ENCODE measurements at regions not wholly inside any gene's neighbourhood (a gene's known extent, or its start where the extent isn't known, plus 50 kb on each side); places are given as distances from the start of the nearest gene placed in this dataset.

- TF ChIP-seq RBBP5 (IDR thresholded peaks at IDR 0.05; ENCODE audit: borderline replicate concordance, low read depth, low read length), result no peak
- TF ChIP-seq GTF2F1 (IDR thresholded peaks at IDR 0.05; ENCODE audit: borderline replicate concordance, low read depth, low read length), result no peak
- no peak for TF ChIP-seq HDAC6 (IDR thresholded peaks at IDR 0.05; ENCODE audit: low read depth, low read length)
- no peak for TF ChIP-seq SAP30 (IDR thresholded peaks at IDR 0.05; ENCODE audit: insufficient read depth, insufficient replicate concordance, low read length)
- no peak for TF ChIP-seq CTCF (IDR thresholded peaks at IDR 0.05; ENCODE audit: control extremely low read depth in 1 of 3, insufficient read depth in 1 of 3, low read depth in 1 of 3, low read length in 3 of 3)
- no peak for TF ChIP-seq JUND (IDR thresholded peaks at IDR 0.05; ENCODE audit: low read length)
- TF ChIP-seq MAFK (IDR thresholded peaks at IDR 0.05; ENCODE audit: low read depth, low read length), result no peak
- peak; percentile 52; the same call in 1 of the 2 replicates for TF ChIP-seq MAX (IDR thresholded peaks at IDR 0.05)
- TF ChIP-seq TEAD4 (IDR thresholded peaks at IDR 0.05; ENCODE audit: low read depth, low read length), result no peak
- TF ChIP-seq KDM1A (IDR thresholded peaks at IDR 0.05; ENCODE audit: borderline replicate concordance, low read length), result 0 out of 2 replicates have a peak, but pooled peaks have one; percentile 25
- no peak for TF ChIP-seq POU5F1 (IDR thresholded peaks at IDR 0.05; ENCODE audit: low read depth, low read length)
- TF ChIP-seq CHD2 (IDR thresholded peaks at IDR 0.05; ENCODE audit: low read length), result no peak
These were observed 181.9 kb downstream of the ERMARD start (continued) for GRCh38 chr6:169933251-169933821.

Measured in H1 (cell line).